IMR-90 (cell line): ENCODE measurements at regions not wholly inside any gene's neighbourhood (a gene's known extent, or its start where the extent isn't known, plus 50 kb on each side); places are given as distances from the start of the nearest gene placed in this dataset.

Experiments
- ATAC-seq: fragments of 200-7000 bp; cut with Tn5 transposase; 2 replicates; pipeline ENCODE4 v1.9.1; 2020; ENCODE audit warnings: low read depth, mild to moderate bottlenecking, moderate library complexity
- BruUV-seq: library from RNA; stranded (reverse); fragments of 400-500 nt; replicated peaks from 2 replicates; lab custom pipeline; 2021; lab: Mats Ljungman, UMichigan
- CTCF ChIA-PET: fragments of 300-600 bp; formaldehyde crosslinking; extraction: SDS; loops from one replicate; lab custom pipeline; 2021; ENCODE audit warnings: antibody characterized with exemption; lab: Yijun Ruan, JAX
- POLR2A ChIA-PET: fragments of 300-600 bp; sonication (Branson Sonifier 250); formaldehyde crosslinking; loops from one replicate; lab custom pipeline; 2022; ENCODE audit warnings: antibody characterized with exemption; ENCODE audit not compliant: unreplicated experiment; lab: Charles Lee
- DNase-seq: peaks from one replicate; pipeline ENCODE4 v3.0.0; 2013
- H2AFZ ChIP-seq: replicated peaks from 2 replicates; pipeline ENCODE3; 2013; ENCODE audit warnings: low read length, mild to moderate bottlenecking; ENCODE audit not compliant: poor library complexity
- H2AK5ac ChIP-seq: 2 replicates; pipeline ENCODE4 v1.6.1; 2013; ENCODE audit warnings: low read depth, low read length, inconsistent platforms
- H2AK9ac ChIP-seq: replicated peaks from 2 replicates; pipeline ENCODE3; 2013; ENCODE audit warnings: mild to moderate bottlenecking, low read depth, low read length, moderate library complexity; ENCODE audit not compliant: poor library complexity
- H2BK120ac ChIP-seq: 2 replicates; pipeline ENCODE4 v1.6.1; 2013; ENCODE audit warnings: low read depth, low read length, inconsistent platforms
- H2BK15ac ChIP-seq: 3 replicates; pipeline ENCODE4 v1.6.1; 2013; ENCODE audit warnings: low read depth, low read length, inconsistent platforms
- H2BK20ac ChIP-seq: 2 replicates; pipeline ENCODE4 v1.6.1; 2013; ENCODE audit warnings: low read depth, mild to moderate bottlenecking, inconsistent platforms, low read length, moderate library complexity
- H2BK5ac ChIP-seq: 2 replicates; pipeline ENCODE4 v1.6.1; 2013; ENCODE audit warnings: mild to moderate bottlenecking, low read depth, low read length, inconsistent platforms; ENCODE audit not compliant: poor library complexity, severe bottlenecking
- H3K14ac ChIP-seq: replicated peaks from 2 replicates; pipeline ENCODE4 v1.6.1; 2013; ENCODE audit warnings: low read depth, low read length, inconsistent platforms
- H3K18ac ChIP-seq: 2 replicates; pipeline ENCODE4 v1.6.1; 2013; ENCODE audit warnings: low read depth, low read length, control low read depth
- H3K23ac ChIP-seq: 2 replicates; pipeline ENCODE4 v1.6.1; 2013; ENCODE audit warnings: low read depth, low read length, inconsistent platforms
- H3K27ac ChIP-seq: 2 replicates; pipeline ENCODE4 v1.5.1; 2013; ENCODE audit warnings: mild to moderate bottlenecking, control low read depth, low read length; ENCODE audit not compliant: insufficient read depth
- H3K27me3 ChIP-seq: 2 replicates; pipeline ENCODE4 v1.6.1; 2013; ENCODE audit warnings: low read length; ENCODE audit not compliant: control insufficient read depth, insufficient read depth
- H3K36me3 ChIP-seq: 2 replicates; pipeline ENCODE4 v1.6.1; 2013; ENCODE audit warnings: low read length, mixed read lengths; ENCODE audit not compliant: control insufficient read depth, insufficient read depth
- H3K4ac ChIP-seq: 2 replicates; pipeline ENCODE4 v1.6.1; 2013; ENCODE audit warnings: low read depth, low read length, inconsistent platforms
- H3K4me1 ChIP-seq: 2 replicates; pipeline ENCODE4 v1.6.1; 2013; ENCODE audit warnings: low read length, mixed read lengths; ENCODE audit not compliant: control insufficient read depth, insufficient read depth
- H3K4me2 ChIP-seq: 2 replicates; pipeline ENCODE4 v1.6.1; 2013; ENCODE audit warnings: low read depth, mild to moderate bottlenecking, control low read depth, low read length, moderate library complexity
- H3K4me3 ChIP-seq: 2 replicates; pipeline ENCODE4 v1.5.1; 2013; ENCODE audit warnings: low read depth, mild to moderate bottlenecking, control low read depth, low read length, moderate library complexity; ENCODE audit not compliant: insufficient read depth
- H3K56ac ChIP-seq: 2 replicates; pipeline ENCODE4 v1.6.1; 2013; ENCODE audit warnings: low read length, inconsistent platforms; ENCODE audit not compliant: insufficient read depth; ENCODE audit errors: extremely low read depth
- H3K79me1 ChIP-seq, 2 experiments: 2 replicates each; pipeline ENCODE4 v1.6.1; 2013; ENCODE audit warnings: low read length in 2 of 2, inconsistent platforms in 1 of 2, low read depth in 1 of 2
- H3K9ac ChIP-seq: 2 replicates; pipeline ENCODE4 v1.6.1; 2013; ENCODE audit warnings: low read depth, low read length, control low read depth
- H3K9me1 ChIP-seq: 2 replicates; pipeline ENCODE4 v1.6.1; 2013; ENCODE audit warnings: low read length, inconsistent platforms; ENCODE audit not compliant: insufficient read depth
- H3K9me3 ChIP-seq: 2 replicates; pipeline ENCODE4 v1.6.1; 2013; ENCODE audit warnings: low read length; ENCODE audit not compliant: control insufficient read depth, insufficient read depth
- H4K20me1 ChIP-seq: 2 replicates; pipeline ENCODE4 v1.6.1; 2013; ENCODE audit warnings: low read length, inconsistent platforms; ENCODE audit not compliant: insufficient read depth
- H4K5ac ChIP-seq: 2 replicates; pipeline ENCODE4 v1.6.1; 2013; ENCODE audit warnings: mild to moderate bottlenecking, low read depth, low read length, control low read depth
- H4K8ac ChIP-seq, 2 experiments: 2 replicates each; pipeline ENCODE4 v1.6.1; 2013; ENCODE audit warnings: low read depth in 2 of 2, low read length in 2 of 2, control low read depth in 1 of 2, inconsistent platforms in 1 of 2
- H4K91ac ChIP-seq: 2 replicates; pipeline ENCODE4 v1.6.1; 2013; ENCODE audit warnings: low read depth, low read length, inconsistent platforms; ENCODE audit not compliant: insufficient read depth
- BHLHE40 ChIP-seq: fragments of 150-350 bp; IDR thresholded peaks from 2 replicates; pipeline ENCODE4 v1.6.1; 2016; ENCODE audit warnings: mild to moderate bottlenecking, low read depth, low read length
- CEBPB ChIP-seq: IDR thresholded peaks from 2 replicates; pipeline ENCODE4 v1.6.1; 2012; ENCODE audit warnings: low read depth, low read length, improper control_type of control experiment
- CHD1 ChIP-seq: IDR thresholded peaks from 2 replicates; pipeline ENCODE4 v1.6.1; 2012; ENCODE audit warnings: low read depth, low read length, improper control_type of control experiment
- ELK1 ChIP-seq: fragments of 150-350 bp; IDR thresholded peaks from 2 replicates; pipeline ENCODE4 v1.6.1; 2016; ENCODE audit warnings: low read depth, mild to moderate bottlenecking, low read length, moderate library complexity, borderline replicate concordance
- FOS ChIP-seq: fragments of 150-350 bp; IDR thresholded peaks from 2 replicates; pipeline ENCODE4 v1.6.1; 2016; ENCODE audit warnings: low read depth, low read length
- MAFK ChIP-seq: IDR thresholded peaks from 2 replicates; pipeline ENCODE4 v1.6.1; 2012; ENCODE audit warnings: low read depth, low read length, improper control_type of control experiment
- MAZ ChIP-seq: IDR thresholded peaks from 2 replicates; pipeline ENCODE4 v1.6.1; 2012; ENCODE audit warnings: low read depth, mild to moderate bottlenecking, low read length, improper control_type of control experiment, moderate library complexity, borderline replicate concordance
- MXI1 ChIP-seq: IDR thresholded peaks from 2 replicates; pipeline ENCODE4 v1.6.1; 2012; ENCODE audit warnings: low read depth, mild to moderate bottlenecking, low read length, moderate library complexity, borderline replicate concordance
- NFE2L2 ChIP-seq: fragments of 150-350 bp; IDR thresholded peaks from 2 replicates; pipeline ENCODE4 v1.6.1; 2016; ENCODE audit warnings: low read depth, mild to moderate bottlenecking, low read length
- POLR2A ChIP-seq: IDR thresholded peaks from 2 replicates; pipeline ENCODE4 v1.6.1; 2012; ENCODE audit warnings: mild to moderate bottlenecking, low read depth, low read length
- RAD21 ChIP-seq: IDR thresholded peaks from 2 replicates; pipeline ENCODE4 v1.6.1; 2012; ENCODE audit warnings: low read length, improper control_type of control experiment
- RCOR1 ChIP-seq: IDR thresholded peaks from 2 replicates; pipeline ENCODE4 v1.6.1; 2012; ENCODE audit warnings: mild to moderate bottlenecking, low read length, improper control_type of control experiment; ENCODE audit not compliant: insufficient replicate concordance
- RFX5 ChIP-seq: IDR thresholded peaks from 2 replicates; pipeline ENCODE4 v1.8.0; 2012; ENCODE audit warnings: low read depth, mild to moderate bottlenecking, low read length, moderate library complexity
- SMC3 ChIP-seq: fragments of 150-350 bp; IDR thresholded peaks from 2 replicates; pipeline ENCODE4 v1.6.1; 2016; ENCODE audit warnings: low read depth, mild to moderate bottlenecking, antibody characterized with exemption, low read length, moderate library complexity
- dilution Hi-C: fragments of 300-500 bp; cut with HindIII; formaldehyde crosslinking; loops from one replicate; pipeline ENCODE4 v1.14.3; 2018; ENCODE audit warnings: low sequenced_read_pairs; ENCODE audit not compliant: unreplicated experiment
- in situ Hi-C: fragments of 300-500 bp; cut with MboI; formaldehyde crosslinking; loops from 3 replicates; pipeline ENCODE4 v1.14.3; 2019; ENCODE audit warnings: low sequenced_read_pairs, inconsistent platforms, mixed read lengths
- intact Hi-C: fragments of 100-400 bp; cut with micrococcal nuclease; formaldehyde crosslinking; loops from 2 replicates; pipeline ENCODE4 v1.10.0; 2022
- TF ChIP-seq, protein P1 (sequence below): conservative IDR thresholded peaks from 2 replicates; pipeline ENCODE4 v1.5.1; 2012; ENCODE audit warnings: mild to moderate bottlenecking, low read depth, low read length, improper control_type of control experiment
- TF ChIP-seq, protein P2 (sequence below): fragments of 150-350 bp; IDR thresholded peaks from 2 replicates; pipeline ENCODE4 v1.6.1; 2017; ENCODE audit warnings: mild to moderate bottlenecking, antibody characterized with exemption, low read length, low read depth

DNA sequence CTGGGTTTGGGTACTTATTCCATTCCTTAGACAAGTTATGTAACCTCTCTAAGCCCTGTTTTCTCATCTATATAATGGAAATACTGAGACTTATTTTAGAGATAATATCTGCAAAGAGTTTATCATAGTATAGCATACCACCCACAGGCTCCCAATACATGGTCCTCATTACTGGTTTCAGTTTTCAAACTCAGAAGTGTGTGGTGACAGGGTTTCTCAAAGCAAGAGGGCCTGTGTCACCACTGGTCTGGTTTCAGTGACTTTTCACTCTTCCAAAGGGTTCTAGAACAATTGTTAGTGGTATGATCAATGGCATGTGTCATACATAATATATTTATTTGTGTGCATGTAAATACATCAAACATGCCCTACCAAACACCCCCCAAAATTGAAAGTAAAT is 89.2 kb upstream of the BMPER start:
- no peak for DNase-seq
- ChIA-PET POLR2A (no interaction called here), CTCF (interaction anchor here (1.2 kb wide), 1 partner anchor 9 kb away, joined by 6 read pairs; no protein-coding TSS in a partner anchor)
- H2AK5ac ChIP-seq, result no peak overlapping the region
- no peak overlapping the region for H2BK120ac ChIP-seq
- intact Hi-C loops (no loop called here), in situ Hi-C loops (no loop called here), dilution Hi-C loops (no loop called here)
- H2AFZ ChIP-seq, result no peak overlapping the region
- no peaks in the 10 kb centered on the region for H3K9me1 ChIP-seq
- no peak overlapping the region for H4K8ac ChIP-seq
- H3K18ac ChIP-seq, result no peak overlapping the region
- H3K4me1 ChIP-seq, result no peaks in the 10 kb centered on the region
- H3K27me3 ChIP-seq, result no peaks in the 10 kb centered on the region; the same call in 1 of the 2 replicates
- no TSS peak for BruUV-seq
- H4K91ac ChIP-seq, result no peak overlapping the region
- H3K23ac ChIP-seq, result no peak overlapping the region
- H3K9ac ChIP-seq, result no peak overlapping the region
- H4K5ac ChIP-seq, result no peak overlapping the region
- no peak overlapping the region for H3K27ac ChIP-seq
- no peak overlapping the region for H3K4me3 ChIP-seq
- H3K36me3 ChIP-seq, result no peaks in the 10 kb centered on the region
- H3K9me3 ChIP-seq, result peaks cover 3% of the 10 kb centered on the region; the same call in 1 of the 2 replicates
- no peak overlapping the region for H3K4ac ChIP-seq
- no peak overlapping the region for H2BK20ac ChIP-seq
- H3K4me2 ChIP-seq, result no peak overlapping the region
- H3K56ac ChIP-seq, result no peak overlapping the region
- no peaks in the 10 kb centered on the region for H3K79me1 ChIP-seq
- TF ChIP-seq, protein P1, sequence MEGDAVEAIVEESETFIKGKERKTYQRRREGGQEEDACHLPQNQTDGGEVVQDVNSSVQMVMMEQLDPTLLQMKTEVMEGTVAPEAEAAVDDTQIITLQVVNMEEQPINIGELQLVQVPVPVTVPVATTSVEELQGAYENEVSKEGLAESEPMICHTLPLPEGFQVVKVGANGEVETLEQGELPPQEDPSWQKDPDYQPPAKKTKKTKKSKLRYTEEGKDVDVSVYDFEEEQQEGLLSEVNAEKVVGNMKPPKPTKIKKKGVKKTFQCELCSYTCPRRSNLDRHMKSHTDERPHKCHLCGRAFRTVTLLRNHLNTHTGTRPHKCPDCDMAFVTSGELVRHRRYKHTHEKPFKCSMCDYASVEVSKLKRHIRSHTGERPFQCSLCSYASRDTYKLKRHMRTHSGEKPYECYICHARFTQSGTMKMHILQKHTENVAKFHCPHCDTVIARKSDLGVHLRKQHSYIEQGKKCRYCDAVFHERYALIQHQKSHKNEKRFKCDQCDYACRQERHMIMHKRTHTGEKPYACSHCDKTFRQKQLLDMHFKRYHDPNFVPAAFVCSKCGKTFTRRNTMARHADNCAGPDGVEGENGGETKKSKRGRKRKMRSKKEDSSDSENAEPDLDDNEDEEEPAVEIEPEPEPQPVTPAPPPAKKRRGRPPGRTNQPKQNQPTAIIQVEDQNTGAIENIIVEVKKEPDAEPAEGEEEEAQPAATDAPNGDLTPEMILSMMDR, result no peak
- TF ChIP-seq RAD21, result no peak
- TF ChIP-seq ELK1, result no peak
- TF ChIP-seq CHD1, result no peak
- TF ChIP-seq MAFK, result no peak
- no peak for TF ChIP-seq CEBPB
- TF ChIP-seq SMC3, result no peak
- no peak for TF ChIP-seq MAZ
- TF ChIP-seq RCOR1, result no peak
- TF ChIP-seq, protein P2, sequence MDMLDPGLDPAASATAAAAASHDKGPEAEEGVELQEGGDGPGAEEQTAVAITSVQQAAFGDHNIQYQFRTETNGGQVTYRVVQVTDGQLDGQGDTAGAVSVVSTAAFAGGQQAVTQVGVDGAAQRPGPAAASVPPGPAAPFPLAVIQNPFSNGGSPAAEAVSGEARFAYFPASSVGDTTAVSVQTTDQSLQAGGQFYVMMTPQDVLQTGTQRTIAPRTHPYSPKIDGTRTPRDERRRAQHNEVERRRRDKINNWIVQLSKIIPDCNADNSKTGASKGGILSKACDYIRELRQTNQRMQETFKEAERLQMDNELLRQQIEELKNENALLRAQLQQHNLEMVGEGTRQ, result no peak
- TF ChIP-seq FOS, result no peak
- TF ChIP-seq POLR2A, result no peak
- no peak for TF ChIP-seq RFX5
- TF ChIP-seq MXI1, result no peak
- no peak for TF ChIP-seq BHLHE40
- no peak for TF ChIP-seq NFE2L2
- H2BK5ac ChIP-seq, result no peak overlapping the region
- ATAC-seq, result no peak
- H3K14ac ChIP-seq, result no peak overlapping the region
- no peaks in the 10 kb centered on the region for H4K20me1 ChIP-seq
- H2BK15ac ChIP-seq, result no peak overlapping the region
- no peak overlapping the region for H2AK9ac ChIP-seq
